Neural progenitor cell (in vitro differentiated cells): ENCODE measurements at regions not wholly inside any gene's neighbourhood (a gene's known extent, or its start where the extent isn't known, plus 50 kb on each side); places are given as distances from the start of the nearest gene placed in this dataset.

Experiments used
- EZH2phosphoT487 ChIP-seq: fragments of 200-600 bp; sonication (generic); IDR thresholded peaks from 2 replicates; pipeline ENCODE4 v1.6.1; 2017; ENCODE audit warnings: antibody characterized with exemption
- TF ChIP-seq, protein P1 (sequence below): fragments of 200-600 bp; sonication (generic); IDR thresholded peaks from 2 replicates; pipeline ENCODE4 v1.5.1; 2017; ENCODE audit warnings: antibody characterized with exemption, mild to moderate bottlenecking

DNA sequence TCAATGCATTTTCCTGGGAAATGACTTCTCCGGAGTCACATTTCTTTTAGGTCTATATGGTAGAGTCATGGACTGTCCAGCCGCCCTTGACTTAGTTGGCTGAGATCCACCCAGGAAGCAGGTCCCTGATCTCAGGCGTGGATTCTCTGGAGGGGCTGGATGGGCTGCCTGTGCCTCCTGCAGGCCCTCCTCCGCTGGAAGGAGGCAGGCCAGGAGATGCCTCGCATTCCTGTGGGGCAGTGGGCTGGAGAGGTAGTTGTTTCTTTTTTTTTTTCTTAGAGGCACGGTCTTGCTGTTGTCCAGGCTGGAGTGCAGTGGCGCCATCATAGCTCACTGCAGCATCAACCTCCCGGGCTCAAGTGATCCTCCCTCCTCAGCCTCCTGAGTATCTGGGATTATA is 129.0 kb upstream of the MYCN start:
- TF ChIP-seq EZH2phosphoT487 = no peak
- TF ChIP-seq, protein P1, sequence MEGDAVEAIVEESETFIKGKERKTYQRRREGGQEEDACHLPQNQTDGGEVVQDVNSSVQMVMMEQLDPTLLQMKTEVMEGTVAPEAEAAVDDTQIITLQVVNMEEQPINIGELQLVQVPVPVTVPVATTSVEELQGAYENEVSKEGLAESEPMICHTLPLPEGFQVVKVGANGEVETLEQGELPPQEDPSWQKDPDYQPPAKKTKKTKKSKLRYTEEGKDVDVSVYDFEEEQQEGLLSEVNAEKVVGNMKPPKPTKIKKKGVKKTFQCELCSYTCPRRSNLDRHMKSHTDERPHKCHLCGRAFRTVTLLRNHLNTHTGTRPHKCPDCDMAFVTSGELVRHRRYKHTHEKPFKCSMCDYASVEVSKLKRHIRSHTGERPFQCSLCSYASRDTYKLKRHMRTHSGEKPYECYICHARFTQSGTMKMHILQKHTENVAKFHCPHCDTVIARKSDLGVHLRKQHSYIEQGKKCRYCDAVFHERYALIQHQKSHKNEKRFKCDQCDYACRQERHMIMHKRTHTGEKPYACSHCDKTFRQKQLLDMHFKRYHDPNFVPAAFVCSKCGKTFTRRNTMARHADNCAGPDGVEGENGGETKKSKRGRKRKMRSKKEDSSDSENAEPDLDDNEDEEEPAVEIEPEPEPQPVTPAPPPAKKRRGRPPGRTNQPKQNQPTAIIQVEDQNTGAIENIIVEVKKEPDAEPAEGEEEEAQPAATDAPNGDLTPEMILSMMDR = no peak
